ENCODE measurements at regions not wholly inside any gene's neighbourhood (a gene's known extent, or its start where the extent isn't known, plus 50 kb on each side); places are given as distances from the start of the nearest gene placed in this dataset.

DNA sequence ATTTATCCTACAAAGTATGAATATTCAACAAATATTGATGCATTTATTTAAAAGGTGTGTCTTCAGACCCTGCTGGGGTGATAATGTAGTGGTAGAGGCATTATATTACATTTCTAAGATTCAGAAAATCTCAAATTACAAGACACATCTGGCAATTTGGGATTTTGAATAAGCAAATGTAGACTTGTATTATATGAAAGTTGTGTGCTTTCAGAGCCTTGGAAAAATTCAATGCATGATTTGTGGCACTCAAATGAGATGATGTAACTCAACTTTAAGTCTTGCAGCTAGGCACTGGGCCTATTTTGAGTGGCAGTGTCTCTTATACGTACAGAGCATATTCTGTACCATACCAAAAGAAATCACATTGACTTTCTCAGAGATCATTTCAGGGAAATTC lies 214.4 kb downstream of the ETS1 start:
- Histone ChIP-seq H3K4me3 (ENCODE audit: low read length) (no peak overlapping the region), H3K9me3 (ENCODE audit: low read length) (no peaks in the 10 kb centered on the region), H3K36me3 (ENCODE audit: insufficient read depth, low read length) (no peaks in the 10 kb centered on the region), H3K27ac (ENCODE audit: low read length) (no peak overlapping the region), H3F3A (ENCODE audit: insufficient read depth, low read length, poor library complexity, severe bottlenecking) (no peaks in the 10 kb centered on the region), H2AFZ (ENCODE audit: low read depth, low read length) (no peak overlapping the region), H3K79me2 (replicated peaks; ENCODE audit: insufficient read depth, low read length) (no peaks in the 10 kb centered on the region), H3K27me3 (ENCODE audit: insufficient read depth, low read depth, low read length) (no peaks in the 10 kb centered on the region), H3K4me2 (ENCODE audit: low read length) (no peak overlapping the region), H4K20me1 (ENCODE audit: insufficient read depth) (no peaks in the 10 kb centered on the region), H3K9me2 (ENCODE audit: insufficient read depth, low read length) (no peaks in the 10 kb centered on the region), H3K9ac (ENCODE audit: low read length) (no peak overlapping the region)
- no peak for TF ChIP-seq REST (IDR thresholded peaks at IDR 0.05; ENCODE audit: borderline replicate concordance)
- TF ChIP-seq POLR2AphosphoS5 (IDR thresholded peaks at IDR 0.05), result no peak
- TF ChIP-seq EP300 (conservative IDR thresholded peaks at IDR 0.05; ENCODE audit: poor library complexity, severe bottlenecking), result no peak
- TF ChIP-seq SMC3 (conservative IDR thresholded peaks at IDR 0.05; ENCODE audit: poor library complexity), result no peak
- no peak for TF ChIP-seq MXI1 (conservative IDR thresholded peaks at IDR 0.05; ENCODE audit: poor library complexity, severe bottlenecking)
- no peak for TF ChIP-seq EZH2 (IDR thresholded peaks at IDR 0.05; ENCODE audit: borderline replicate concordance, insufficient read depth, low read length, poor library complexity, severe bottlenecking)
- TF ChIP-seq RAD21 (conservative IDR thresholded peaks at IDR 0.05), result no peak
- TF ChIP-seq CTCF (IDR thresholded peaks at IDR 0.05; ENCODE audit: poor library complexity, severe bottlenecking), result no peak
- TF ChIP-seq TAF1 (IDR thresholded peaks at IDR 0.05; ENCODE audit: low read depth), result no peak

DNA sequence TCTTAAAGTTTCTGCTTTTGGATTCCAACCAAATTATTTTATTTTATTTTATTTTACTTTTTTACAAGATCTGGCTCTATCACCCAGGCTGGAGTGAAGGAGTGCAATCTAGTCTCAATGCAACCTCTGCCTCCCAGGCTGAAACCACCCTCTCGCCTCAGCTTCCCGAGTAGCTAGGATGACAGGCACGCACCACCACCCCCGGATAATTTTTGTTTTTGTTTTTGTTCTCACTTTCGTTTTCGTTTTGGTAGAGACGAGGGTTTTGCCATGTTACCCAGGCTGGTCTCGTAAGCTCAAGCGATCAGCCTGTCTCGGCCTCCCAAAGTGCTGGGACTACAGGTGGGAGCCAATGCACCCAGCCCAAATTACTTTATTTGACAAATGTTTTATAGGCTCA lies 219.8 kb downstream of the ETS1 start:
- H3K9me2 ChIP-seq (ENCODE audit: insufficient read depth, low read length), result no peaks in the 10 kb centered on the region
- H3K36me3 ChIP-seq (ENCODE audit: insufficient read depth, low read length), result no peaks in the 10 kb centered on the region
- H3K27me3 ChIP-seq (ENCODE audit: insufficient read depth, low read depth, low read length), result no peaks in the 10 kb centered on the region
- H3F3A ChIP-seq (ENCODE audit: insufficient read depth, low read length, poor library complexity, severe bottlenecking), result no peaks in the 10 kb centered on the region
- no peak overlapping the region for H3K4me2 ChIP-seq (ENCODE audit: low read length)
- no peaks in the 10 kb centered on the region for H3K9me3 ChIP-seq (ENCODE audit: low read length)
- no peaks in the 10 kb centered on the region for H4K20me1 ChIP-seq (ENCODE audit: insufficient read depth)
- H3K27ac ChIP-seq (ENCODE audit: low read length), result no peak overlapping the region
- H2AFZ ChIP-seq (ENCODE audit: low read depth, low read length), result no peak overlapping the region
- no peaks in the 10 kb centered on the region for H3K79me2 ChIP-seq (replicated peaks; ENCODE audit: insufficient read depth, low read length)
- TF ChIP-seq EZH2 (IDR thresholded peaks at IDR 0.05; ENCODE audit: borderline replicate concordance, insufficient read depth, low read length, poor library complexity, severe bottlenecking) (no peak), REST (IDR thresholded peaks at IDR 0.05; ENCODE audit: borderline replicate concordance) (no peak), MXI1 (conservative IDR thresholded peaks at IDR 0.05; ENCODE audit: poor library complexity, severe bottlenecking) (no peak), SMC3 (conservative IDR thresholded peaks at IDR 0.05; ENCODE audit: poor library complexity) (no peak), RAD21 (conservative IDR thresholded peaks at IDR 0.05) (no peak), POLR2AphosphoS5 (IDR thresholded peaks at IDR 0.05) (no peak), EP300 (conservative IDR thresholded peaks at IDR 0.05; ENCODE audit: poor library complexity, severe bottlenecking) (no peak), CTCF (IDR thresholded peaks at IDR 0.05; ENCODE audit: poor library complexity, severe bottlenecking) (no peak), TAF1 (IDR thresholded peaks at IDR 0.05; ENCODE audit: low read depth) (no peak)
- no peak overlapping the region for H3K4me3 ChIP-seq (ENCODE audit: low read length)
- H3K9ac ChIP-seq (ENCODE audit: low read length), result no peak overlapping the region
